ENCODE measurements at regions not wholly inside any gene's neighbourhood (a gene's known extent, or its start where the extent isn't known, plus 50 kb on each side); places are given as distances from the start of the nearest gene placed in this dataset.

GRCh38 chr11:80746300-80746699, 1305.5 kb upstream of the TENM4 start:
- intact Hi-C loops (cut with DNase I; ENCODE audit: low total_unique reads): no loop called here
- Histone ChIP-seq H3K36me3 (ENCODE audit: low read depth, missing control alignments) (no peaks in the 10 kb centered on the region), H3K27me3 (no peaks in the 10 kb centered on the region), H3K4me3 (no peak overlapping the region), H3K27ac (no peak overlapping the region), H3K4me1 (no peaks in the 10 kb centered on the region), H3K9me3 (no peaks in the 10 kb centered on the region)
- TF ChIP-seq, protein P1, sequence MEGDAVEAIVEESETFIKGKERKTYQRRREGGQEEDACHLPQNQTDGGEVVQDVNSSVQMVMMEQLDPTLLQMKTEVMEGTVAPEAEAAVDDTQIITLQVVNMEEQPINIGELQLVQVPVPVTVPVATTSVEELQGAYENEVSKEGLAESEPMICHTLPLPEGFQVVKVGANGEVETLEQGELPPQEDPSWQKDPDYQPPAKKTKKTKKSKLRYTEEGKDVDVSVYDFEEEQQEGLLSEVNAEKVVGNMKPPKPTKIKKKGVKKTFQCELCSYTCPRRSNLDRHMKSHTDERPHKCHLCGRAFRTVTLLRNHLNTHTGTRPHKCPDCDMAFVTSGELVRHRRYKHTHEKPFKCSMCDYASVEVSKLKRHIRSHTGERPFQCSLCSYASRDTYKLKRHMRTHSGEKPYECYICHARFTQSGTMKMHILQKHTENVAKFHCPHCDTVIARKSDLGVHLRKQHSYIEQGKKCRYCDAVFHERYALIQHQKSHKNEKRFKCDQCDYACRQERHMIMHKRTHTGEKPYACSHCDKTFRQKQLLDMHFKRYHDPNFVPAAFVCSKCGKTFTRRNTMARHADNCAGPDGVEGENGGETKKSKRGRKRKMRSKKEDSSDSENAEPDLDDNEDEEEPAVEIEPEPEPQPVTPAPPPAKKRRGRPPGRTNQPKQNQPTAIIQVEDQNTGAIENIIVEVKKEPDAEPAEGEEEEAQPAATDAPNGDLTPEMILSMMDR (IDR thresholded peaks at IDR 0.05): no peak
- TF ChIP-seq POLR2A (IDR thresholded peaks at IDR 0.05): no peak
- 74 to 76% methylated on average over 4 of the region's 4 CpGs for WGBS, 2 donors
- DNase-seq: no peak

GRCh38 chr11:80745416-80745815, 1304.6 kb upstream of the TENM4 start:
- WGBS, 2 donors: 90 to 97% methylated on average over 4 of the region's 4 CpGs
- H3K9me3 ChIP-seq: no peaks in the 10 kb centered on the region
- no peak for TF ChIP-seq POLR2A (IDR thresholded peaks at IDR 0.05)
- TF ChIP-seq, protein P1 (IDR thresholded peaks at IDR 0.05): no peak
- DNase-seq: no peak
- no peaks in the 10 kb centered on the region for H3K27me3 ChIP-seq
- H3K4me3 ChIP-seq: no peak overlapping the region
- intact Hi-C loops (cut with DNase I; ENCODE audit: low total_unique reads): no loop called here
- no peak overlapping the region for H3K27ac ChIP-seq
- no peaks in the 10 kb centered on the region for H3K36me3 ChIP-seq (ENCODE audit: low read depth, missing control alignments)
- H3K4me1 ChIP-seq: no peaks in the 10 kb centered on the region

- no peaks in the 10 kb centered on the region for H3K4me1 ChIP-seq
- DNase-seq: no peak
- H3K4me3 ChIP-seq: no peak overlapping the region
- 96 to 100% methylated on average over 2 of the region's 2 CpGs for WGBS, 2 donors
- TF ChIP-seq, protein P1 (IDR thresholded peaks at IDR 0.05): no peak
- no peak for TF ChIP-seq POLR2A (IDR thresholded peaks at IDR 0.05)
- H3K36me3 ChIP-seq (ENCODE audit: low read depth, missing control alignments): no peaks in the 10 kb centered on the region
- no peak overlapping the region for H3K27ac ChIP-seq
- no peaks in the 10 kb centered on the region for H3K9me3 ChIP-seq
- intact Hi-C loops (cut with DNase I; ENCODE audit: low total_unique reads): no loop called here
- H3K27me3 ChIP-seq: no peaks in the 10 kb centered on the region
These were observed 1293.0 kb upstream of the TENM4 start for GRCh38 chr11:80733790-80734189.

DNA sequence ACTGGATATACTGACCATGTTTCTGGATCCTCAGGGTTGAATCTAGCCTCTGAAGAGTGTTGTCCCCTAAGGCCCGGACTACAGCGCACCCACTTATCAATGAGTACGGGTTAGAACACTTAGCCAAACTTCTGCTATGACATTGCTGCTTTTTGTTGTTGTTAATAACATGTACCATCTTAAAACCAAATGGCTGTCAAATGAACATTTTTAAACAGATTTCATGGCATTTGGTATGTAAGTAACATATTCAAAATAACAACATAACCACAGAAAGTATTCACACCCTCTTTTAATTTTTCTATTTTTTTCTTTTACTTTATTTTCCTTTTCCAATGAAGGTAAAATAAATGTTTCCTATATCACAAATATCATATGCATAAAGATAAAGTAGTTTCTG, 1292.5 kb upstream of the TENM4 start:
- H3K27me3 ChIP-seq: no peaks in the 10 kb centered on the region
- no peaks in the 10 kb centered on the region for H3K36me3 ChIP-seq (ENCODE audit: low read depth, missing control alignments)
- WGBS, 2 donors: 96 to 97% methylated on average over 3 of the region's 3 CpGs
- intact Hi-C loops (cut with DNase I; ENCODE audit: low total_unique reads): no loop called here
- no peak overlapping the region for H3K27ac ChIP-seq
- H3K4me1 ChIP-seq: no peaks in the 10 kb centered on the region
- no peak overlapping the region for H3K4me3 ChIP-seq
- TF ChIP-seq POLR2A (IDR thresholded peaks at IDR 0.05): no peak
- TF ChIP-seq, protein P1 (IDR thresholded peaks at IDR 0.05): no peak
- no peaks in the 10 kb centered on the region for H3K9me3 ChIP-seq
- no peak for DNase-seq

DNA sequence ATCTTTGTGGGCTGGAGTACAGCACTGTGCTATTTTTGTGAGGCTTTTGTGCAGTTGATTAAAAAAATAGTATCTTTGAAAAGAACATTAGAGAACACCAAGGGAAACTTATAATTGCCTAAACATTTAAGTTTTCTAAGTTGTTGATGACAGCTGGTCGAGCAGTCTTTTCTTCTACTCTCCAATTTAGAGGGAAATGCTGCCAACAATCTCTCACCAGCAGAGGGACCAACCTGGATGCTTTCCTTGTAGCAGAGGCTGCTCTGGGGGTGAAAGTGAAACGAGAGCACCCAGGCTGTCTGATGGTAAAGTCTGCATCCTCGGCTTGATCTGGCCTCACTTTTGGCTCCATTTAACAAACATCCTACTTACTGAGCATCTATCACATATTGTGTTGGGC, 1286.5 kb upstream of the TENM4 start:
- Histone ChIP-seq H3K9me3 (no peaks in the 10 kb centered on the region), H3K4me1 (no peaks in the 10 kb centered on the region), H3K27me3 (no peaks in the 10 kb centered on the region), H3K27ac (no peak overlapping the region), H3K4me3 (no peak overlapping the region), H3K36me3 (ENCODE audit: low read depth, missing control alignments) (no peaks in the 10 kb centered on the region)
- intact Hi-C loops (cut with DNase I; ENCODE audit: low total_unique reads): no loop called here
- peak; percentile 14 for DNase-seq
- WGBS, 2 donors: 28 to 29% methylated on average over 3 of the region's 3 CpGs
- no peak for TF ChIP-seq POLR2A (IDR thresholded peaks at IDR 0.05)
- TF ChIP-seq, protein P1 (IDR thresholded peaks at IDR 0.05): no peak
